ENCODE measurements at regions not wholly inside any gene's neighbourhood (a gene's known extent, or its start where the extent isn't known, plus 50 kb on each side); places are given as distances from the start of the nearest gene placed in this dataset.

- TF ChIP-seq RARB (CRISPR knock-in tag; IDR thresholded peaks at IDR 0.05) (no peak), BACH2 (CRISPR knock-in tag; IDR thresholded peaks at IDR 0.05; ENCODE audit: borderline replicate concordance) (no peak), TCF4 (CRISPR knock-in tag; IDR thresholded peaks at IDR 0.05; ENCODE audit: borderline replicate concordance) (no peak), CSDC2 (CRISPR knock-in tag; IDR thresholded peaks at IDR 0.05) (no peak), ISL1 (CRISPR knock-in tag; IDR thresholded peaks at IDR 0.05) (no peak), GLIS3 (CRISPR knock-in tag; IDR thresholded peaks at IDR 0.05) (no peak), ZNF565 (CRISPR knock-in tag; conservative IDR thresholded peaks at IDR 0.05; ENCODE audit: low read depth) (no peak), ARNTL (CRISPR knock-in tag; IDR thresholded peaks at IDR 0.05; ENCODE audit: borderline replicate concordance, low read depth) (no peak)
- TF ChIP-seq, protein P1, sequence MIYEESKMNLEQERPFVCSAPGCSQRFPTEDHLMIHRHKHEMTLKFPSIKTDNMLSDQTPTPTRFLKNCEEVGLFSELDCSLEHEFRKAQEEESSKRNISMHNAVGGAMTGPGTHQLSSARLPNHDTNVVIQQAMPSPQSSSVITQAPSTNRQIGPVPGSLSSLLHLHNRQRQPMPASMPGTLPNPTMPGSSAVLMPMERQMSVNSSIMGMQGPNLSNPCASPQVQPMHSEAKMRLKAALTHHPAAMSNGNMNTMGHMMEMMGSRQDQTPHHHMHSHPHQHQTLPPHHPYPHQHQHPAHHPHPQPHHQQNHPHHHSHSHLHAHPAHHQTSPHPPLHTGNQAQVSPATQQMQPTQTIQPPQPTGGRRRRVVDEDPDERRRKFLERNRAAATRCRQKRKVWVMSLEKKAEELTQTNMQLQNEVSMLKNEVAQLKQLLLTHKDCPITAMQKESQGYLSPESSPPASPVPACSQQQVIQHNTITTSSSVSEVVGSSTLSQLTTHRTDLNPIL (CRISPR knock-in tag; IDR thresholded peaks at IDR 0.05; ENCODE audit: low read depth): no peak
- TF ChIP-seq, protein P2, sequence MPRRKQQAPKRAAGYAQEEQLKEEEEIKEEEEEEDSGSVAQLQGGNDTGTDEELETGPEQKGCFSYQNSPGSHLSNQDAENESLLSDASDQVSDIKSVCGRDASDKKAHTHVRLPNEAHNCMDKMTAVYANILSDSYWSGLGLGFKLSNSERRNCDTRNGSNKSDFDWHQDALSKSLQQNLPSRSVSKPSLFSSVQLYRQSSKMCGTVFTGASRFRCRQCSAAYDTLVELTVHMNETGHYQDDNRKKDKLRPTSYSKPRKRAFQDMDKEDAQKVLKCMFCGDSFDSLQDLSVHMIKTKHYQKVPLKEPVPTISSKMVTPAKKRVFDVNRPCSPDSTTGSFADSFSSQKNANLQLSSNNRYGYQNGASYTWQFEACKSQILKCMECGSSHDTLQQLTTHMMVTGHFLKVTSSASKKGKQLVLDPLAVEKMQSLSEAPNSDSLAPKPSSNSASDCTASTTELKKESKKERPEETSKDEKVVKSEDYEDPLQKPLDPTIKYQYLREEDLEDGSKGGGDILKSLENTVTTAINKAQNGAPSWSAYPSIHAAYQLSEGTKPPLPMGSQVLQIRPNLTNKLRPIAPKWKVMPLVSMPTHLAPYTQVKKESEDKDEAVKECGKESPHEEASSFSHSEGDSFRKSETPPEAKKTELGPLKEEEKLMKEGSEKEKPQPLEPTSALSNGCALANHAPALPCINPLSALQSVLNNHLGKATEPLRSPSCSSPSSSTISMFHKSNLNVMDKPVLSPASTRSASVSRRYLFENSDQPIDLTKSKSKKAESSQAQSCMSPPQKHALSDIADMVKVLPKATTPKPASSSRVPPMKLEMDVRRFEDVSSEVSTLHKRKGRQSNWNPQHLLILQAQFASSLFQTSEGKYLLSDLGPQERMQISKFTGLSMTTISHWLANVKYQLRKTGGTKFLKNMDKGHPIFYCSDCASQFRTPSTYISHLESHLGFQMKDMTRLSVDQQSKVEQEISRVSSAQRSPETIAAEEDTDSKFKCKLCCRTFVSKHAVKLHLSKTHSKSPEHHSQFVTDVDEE (CRISPR knock-in tag; IDR thresholded peaks at IDR 0.05): no peak
Observed at GRCh38 chr3:5826467-5826866, 639.0 kb downstream of the EDEM1 start.
